Fibroblast of pulmonary artery (primary cell): ENCODE measurements at regions not wholly inside any gene's neighbourhood (a gene's known extent, or its start where the extent isn't known, plus 50 kb on each side); places are given as distances from the start of the nearest gene placed in this dataset.

Source experiments
- DNase-seq: peaks from one replicate; pipeline ENCODE4 v3.0.0-alpha.2; 2010; ENCODE audit warnings: low read depth
- H3K4me3 ChIP-seq: replicated peaks from 2 replicates; pipeline ENCODE4 v1.5.1; 2011; ENCODE audit warnings: low read depth, mild to moderate bottlenecking, control low read depth, low read length, moderate library complexity
- CTCF ChIP-seq: IDR thresholded peaks from 2 replicates; pipeline ENCODE4 v1.5.1; 2011; ENCODE audit warnings: mild to moderate bottlenecking, control low read depth, low read length, inconsistent platforms; ENCODE audit errors: missing control alignments

GRCh38 chr3:65234499-65234898 lies 546.7 kb upstream of the ADAMTS9 start:
- DNase-seq, result no peak
- no peak for TF ChIP-seq CTCF

GRCh38 chr3:65233561-65233960 lies 545.8 kb upstream of the ADAMTS9 start:
- TF ChIP-seq CTCF, result no peak
- no peak overlapping the region for H3K4me3 ChIP-seq
- no peak for DNase-seq

More at GRCh38 chr3:65234499-65234898, 546.7 kb upstream of the ADAMTS9 start:
- no peak overlapping the region for H3K4me3 ChIP-seq

- no peak overlapping the region for H3K4me3 ChIP-seq
- no peak for TF ChIP-seq CTCF
- no peak for DNase-seq
These were observed 543.7 kb upstream of the ADAMTS9 start for GRCh38 chr3:65231544-65231943.

GRCh38 chr3:65230261-65231139 lies 542.7 kb upstream of the ADAMTS9 start:
- no peak for DNase-seq
- no peak for TF ChIP-seq CTCF

GRCh38 chr3:65226287-65226686 lies 538.5 kb upstream of the ADAMTS9 start:
- DNase-seq, result no peak
- H3K4me3 ChIP-seq, result no peak overlapping the region
- no peak for TF ChIP-seq CTCF

More at GRCh38 chr3:65230261-65231139, 542.7 kb upstream of the ADAMTS9 start:
- no peak overlapping the region for H3K4me3 ChIP-seq

GRCh38 chr3:65210026-65210814 lies 522.4 kb upstream of the ADAMTS9 start:
- peak; percentile 7 for DNase-seq
- H3K4me3 ChIP-seq, result no peak overlapping the region
- TF ChIP-seq CTCF, result no peak
